ENCODE measurements at regions not wholly inside any gene's neighbourhood (a gene's known extent, or its start where the extent isn't known, plus 50 kb on each side); places are given as distances from the start of the nearest gene placed in this dataset.

GRCh38 chr11:71342951-71343827 is 90.8 kb upstream of the SHANK2 start:
- WGBS (ENCODE audit: low lambda C conversion rate) = 48% methylated on average over 19 of the region's 20 CpGs
- H3K27ac ChIP-seq (ENCODE audit: low read depth in 2 of 2, low read length in 1 of 2) = no peak overlapping the region
- H3K4me3 ChIP-seq (ENCODE audit: low read depth in 2 of 2, low read length in 1 of 2) = no peak overlapping the region
- H3K27me3 ChIP-seq (ENCODE audit: insufficient read depth) = no peaks in the 10 kb centered on the region
- DNase-seq = peak; percentile 74
- no peaks in the 10 kb centered on the region for H3K9me2 ChIP-seq
- no peaks in the 10 kb centered on the region; a peak in 1 of 4 replicates for H3K4me1 ChIP-seq (ENCODE audit: control insufficient read depth in 1 of 2, insufficient read depth in 2 of 2, low read depth in 1 of 2, low read length in 1 of 2)
- H3K36me3 ChIP-seq (replicated peaks in 1 of 2; ENCODE audit: control insufficient read depth in 1 of 2, insufficient read depth in 2 of 2, low read length in 1 of 2) = no peaks in the 10 kb centered on the region
- no peaks in the 10 kb centered on the region for H3F3A ChIP-seq (replicated peaks; ENCODE audit: insufficient read depth)
- no peaks in the 10 kb centered on the region for H4K20me1 ChIP-seq (ENCODE audit: insufficient read depth)
- ChIA-PET POLR2A (no interaction called here), CTCF (interaction anchor here (1.0 to 1.7 kb wide), 4 partner anchors 23 to 527 kb away, joined by 3 to 10 read pairs (median 4); no protein-coding TSS in a partner anchor)
- no peak overlapping the region for H2AFZ ChIP-seq (ENCODE audit: low read depth)
- TF ChIP-seq RAD21 (IDR thresholded peaks at IDR 0.05; ENCODE audit: low read length) (peak; percentile 46), RXRA (IDR thresholded peaks at IDR 0.05; ENCODE audit: borderline replicate concordance, low read depth) (no peak)
- H3K79me2 ChIP-seq (ENCODE audit: insufficient read depth) = no peaks in the 10 kb centered on the region
- H3K4me2 ChIP-seq = no peak overlapping the region
- no peaks in the 10 kb centered on the region for H3K9me3 ChIP-seq
- H3K9ac ChIP-seq = no peak overlapping the region

- no peaks in the 10 kb centered on the region for H3K9me2 ChIP-seq
- WGBS (ENCODE audit: low lambda C conversion rate) = 47% methylated on average over 10 of the region's 13 CpGs
- TF ChIP-seq ZBTB33 (IDR thresholded peaks at IDR 0.05; ENCODE audit: borderline replicate concordance, low read depth) (no peak), REST (IDR thresholded peaks at IDR 0.05; ENCODE audit: low read depth, low read length) (no peak), ELF1 (IDR thresholded peaks at IDR 0.05) (no peak), SMC3 (IDR thresholded peaks at IDR 0.05; ENCODE audit: low read depth, low read length) (no peak), CHD2 (IDR thresholded peaks at IDR 0.05; ENCODE audit: low read length, partially characterized antibody) (no peak), CTCF (IDR thresholded peaks at IDR 0.05) (no peak), IRF3 (IDR thresholded peaks at IDR 0.05; ENCODE audit: low read depth, low read length) (no peak), USF1 (IDR thresholded peaks at IDR 0.05; ENCODE audit: borderline replicate concordance, low read depth) (no peak), EZH2phosphoT487 (IDR thresholded peaks at IDR 0.05; ENCODE audit: borderline replicate concordance, low read depth) (no peak), NRF1 (IDR thresholded peaks at IDR 0.05; ENCODE audit: low read depth, low read length) (no peak), RCOR1 (IDR thresholded peaks at IDR 0.05; ENCODE audit: low read length) (no peak), YY1 (IDR thresholded peaks at IDR 0.05; ENCODE audit: low read depth) (no peak)
- POLR2A ChIA-PET = no interaction called here
- H2AFZ ChIP-seq (ENCODE audit: low read depth) = no peak overlapping the region
- no peak for DNase-seq
- no peaks in the 10 kb centered on the region for H3F3A ChIP-seq (replicated peaks; ENCODE audit: insufficient read depth)
- H3K4me1 ChIP-seq (ENCODE audit: control insufficient read depth in 1 of 2, insufficient read depth in 2 of 2, low read depth in 1 of 2, low read length in 1 of 2) = no peaks in the 10 kb centered on the region; a peak in 1 of 4 replicates
- H3K9ac ChIP-seq = no peak overlapping the region
- H3K27ac ChIP-seq (ENCODE audit: low read depth in 2 of 2, low read length in 1 of 2) = no peak overlapping the region
- no peak overlapping the region for H3K4me2 ChIP-seq
- no peaks in the 10 kb centered on the region for H4K20me1 ChIP-seq (ENCODE audit: insufficient read depth)
- H3K79me2 ChIP-seq (ENCODE audit: insufficient read depth) = no peaks in the 10 kb centered on the region
- CTCF ChIA-PET = interaction anchor here (1.0 to 1.1 kb wide), 2 partner anchors 9 to 526 kb away, joined by 3 read pairs; no protein-coding TSS in a partner anchor
- no peak overlapping the region for H3K4me3 ChIP-seq (ENCODE audit: low read depth in 2 of 2, low read length in 1 of 2)
- H3K36me3 ChIP-seq (replicated peaks in 1 of 2; ENCODE audit: control insufficient read depth in 1 of 2, insufficient read depth in 2 of 2, low read length in 1 of 2) = no peaks in the 10 kb centered on the region
- H3K27me3 ChIP-seq (ENCODE audit: insufficient read depth) = no peaks in the 10 kb centered on the region
- H3K9me3 ChIP-seq = no peaks in the 10 kb centered on the region
These were observed 89.7 kb upstream of the SHANK2 start for GRCh38 chr11:71342116-71342515.

All from SK-N-SH (cell line).